NB4 (cell line): ENCODE measurements at regions not wholly inside any gene's neighbourhood (a gene's known extent, or its start where the extent isn't known, plus 50 kb on each side); places are given as distances from the start of the nearest gene placed in this dataset.

Source experiments
- DNase-seq: peaks from one replicate; pipeline ENCODE4 v3.0.0; 2010; ENCODE audit warnings: low read depth
- H3K4me3 ChIP-seq: one replicate; pipeline ENCODE4 v1.5.1; 2011; ENCODE audit warnings: mild to moderate bottlenecking, low read depth, low read length, moderate library complexity
- MYC ChIP-seq: IDR thresholded peaks from 2 replicates; pipeline ENCODE4 v1.6.1; 2011; ENCODE audit warnings: low read depth, low read length
- POLR2A ChIP-seq: IDR thresholded peaks from 2 replicates; pipeline ENCODE4 v1.6.1; 2011; ENCODE audit warnings: mild to moderate bottlenecking; ENCODE audit not compliant: insufficient read length; ENCODE audit errors: extremely low read depth
- TF ChIP-seq, protein P1 (sequence below): IDR thresholded peaks from 2 replicates; pipeline ENCODE4 v1.6.1; 2011; ENCODE audit warnings: low read depth, low read length
- TF ChIP-seq, protein P2 (sequence below): IDR thresholded peaks from one replicate; pipeline ENCODE4 v1.5.1; 2012; ENCODE audit warnings: low read depth, low read length

DNA sequence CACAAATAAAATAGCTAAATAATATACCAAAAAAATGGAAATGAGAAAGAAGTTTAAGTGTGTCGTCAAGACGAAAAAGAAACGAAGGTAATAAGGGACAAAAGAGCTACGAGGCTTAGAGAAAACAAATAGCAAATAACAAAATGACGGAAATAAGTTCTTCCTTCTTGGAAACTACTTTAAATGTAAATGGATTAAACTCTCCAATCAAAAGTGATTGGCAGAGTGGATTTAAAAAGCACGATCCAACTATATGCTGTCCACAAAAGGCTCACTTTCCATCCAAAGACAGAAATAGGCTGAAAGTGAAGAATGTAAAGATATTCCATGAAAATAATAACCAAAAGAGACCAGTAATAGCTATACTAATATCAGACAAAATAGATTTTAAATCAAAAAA is 82.4 kb downstream of the DIO3 start:
- H3K4me3 ChIP-seq = no peak overlapping the region
- TF ChIP-seq MYC (no peak), POLR2A (no peak)
- TF ChIP-seq, protein P1, sequence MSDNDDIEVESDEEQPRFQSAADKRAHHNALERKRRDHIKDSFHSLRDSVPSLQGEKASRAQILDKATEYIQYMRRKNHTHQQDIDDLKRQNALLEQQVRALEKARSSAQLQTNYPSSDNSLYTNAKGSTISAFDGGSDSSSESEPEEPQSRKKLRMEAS = no peak
- TF ChIP-seq, protein P2, sequence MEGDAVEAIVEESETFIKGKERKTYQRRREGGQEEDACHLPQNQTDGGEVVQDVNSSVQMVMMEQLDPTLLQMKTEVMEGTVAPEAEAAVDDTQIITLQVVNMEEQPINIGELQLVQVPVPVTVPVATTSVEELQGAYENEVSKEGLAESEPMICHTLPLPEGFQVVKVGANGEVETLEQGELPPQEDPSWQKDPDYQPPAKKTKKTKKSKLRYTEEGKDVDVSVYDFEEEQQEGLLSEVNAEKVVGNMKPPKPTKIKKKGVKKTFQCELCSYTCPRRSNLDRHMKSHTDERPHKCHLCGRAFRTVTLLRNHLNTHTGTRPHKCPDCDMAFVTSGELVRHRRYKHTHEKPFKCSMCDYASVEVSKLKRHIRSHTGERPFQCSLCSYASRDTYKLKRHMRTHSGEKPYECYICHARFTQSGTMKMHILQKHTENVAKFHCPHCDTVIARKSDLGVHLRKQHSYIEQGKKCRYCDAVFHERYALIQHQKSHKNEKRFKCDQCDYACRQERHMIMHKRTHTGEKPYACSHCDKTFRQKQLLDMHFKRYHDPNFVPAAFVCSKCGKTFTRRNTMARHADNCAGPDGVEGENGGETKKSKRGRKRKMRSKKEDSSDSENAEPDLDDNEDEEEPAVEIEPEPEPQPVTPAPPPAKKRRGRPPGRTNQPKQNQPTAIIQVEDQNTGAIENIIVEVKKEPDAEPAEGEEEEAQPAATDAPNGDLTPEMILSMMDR = no peak
- DNase-seq = no peak

DNA sequence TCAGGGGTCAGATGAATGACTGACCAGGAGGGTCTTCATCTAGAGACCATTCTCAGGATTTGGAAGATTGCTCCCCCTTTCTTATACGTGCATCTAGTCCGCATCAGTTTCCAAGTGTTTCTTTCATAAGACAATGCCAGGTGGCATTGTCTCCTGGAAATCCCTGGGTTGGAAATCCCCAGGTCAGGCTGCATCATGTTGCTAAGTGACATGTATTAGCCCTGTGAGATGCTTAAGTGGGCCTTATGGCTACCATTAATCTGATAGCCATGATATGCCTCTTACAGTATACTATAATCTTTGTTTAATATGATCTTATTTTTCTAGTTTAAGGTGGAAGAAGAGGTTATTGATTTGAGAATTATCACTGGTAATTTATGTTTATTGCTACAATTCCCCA is 92.8 kb downstream of the DIO3 start:
- H3K4me3 ChIP-seq = no peak overlapping the region
- DNase-seq = no peak
- TF ChIP-seq, protein P1 = no peak
- TF ChIP-seq MYC = no peak

DNA sequence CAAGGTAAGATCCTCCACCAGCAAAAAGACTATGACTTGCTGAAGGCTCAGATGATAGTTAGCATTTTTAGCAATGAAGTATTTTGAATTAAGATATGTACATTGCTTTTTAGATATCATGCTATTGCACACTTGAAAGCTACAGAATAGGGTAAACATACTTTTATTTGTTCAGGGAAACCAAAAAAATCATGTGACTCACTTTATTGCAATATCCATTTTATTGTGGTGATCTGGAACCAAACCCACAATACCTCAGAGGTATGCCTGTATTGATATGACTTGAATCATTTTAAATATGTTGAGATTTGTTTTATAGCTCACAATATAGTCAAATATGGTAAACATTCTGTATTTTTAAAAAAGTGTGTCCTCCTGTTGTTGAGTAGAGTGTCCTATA is 96.1 kb downstream of the DIO3 start:
- no peak overlapping the region for H3K4me3 ChIP-seq
- DNase-seq = no peak
- TF ChIP-seq, protein P1 = no peak
- TF ChIP-seq, protein P2 = no peak
- TF ChIP-seq MYC = no peak
- TF ChIP-seq POLR2A = no peak

DNA sequence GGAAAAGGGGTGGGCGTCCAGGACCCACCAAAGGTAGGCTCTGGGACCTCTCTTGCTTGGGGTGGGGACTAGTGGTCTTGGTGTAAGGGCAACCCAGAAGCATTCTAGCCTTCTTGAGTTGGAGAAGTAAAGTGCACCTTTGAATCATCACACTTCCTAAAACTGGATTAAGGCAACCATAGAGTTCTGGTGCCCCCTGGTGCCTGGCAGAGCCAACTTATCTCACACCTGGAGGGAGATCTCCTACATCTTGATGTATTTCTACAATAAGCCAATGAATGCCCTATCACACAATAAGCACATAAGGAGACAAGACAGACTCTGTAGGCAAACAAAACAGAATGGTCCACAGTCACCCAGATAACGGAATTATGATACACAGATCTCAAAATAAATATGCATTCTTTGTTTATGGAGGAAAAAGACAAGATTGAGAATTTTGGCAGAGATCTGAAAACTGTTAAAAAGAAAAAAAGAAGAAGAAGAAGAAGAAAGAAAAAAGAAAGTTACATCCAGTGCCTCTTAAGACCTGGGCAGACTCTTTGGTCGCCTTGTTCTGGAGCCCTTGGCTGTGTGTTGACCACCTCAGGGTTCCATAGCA is 95.9 kb upstream of the PPP2R5C start:
- no peak for TF ChIP-seq POLR2A
- TF ChIP-seq, protein P2 = peak; percentile 74
- no peak for TF ChIP-seq MYC
- TF ChIP-seq, protein P1 = no peak
- DNase-seq = peak; percentile 67
- no peak overlapping the region for H3K4me3 ChIP-seq

DNA sequence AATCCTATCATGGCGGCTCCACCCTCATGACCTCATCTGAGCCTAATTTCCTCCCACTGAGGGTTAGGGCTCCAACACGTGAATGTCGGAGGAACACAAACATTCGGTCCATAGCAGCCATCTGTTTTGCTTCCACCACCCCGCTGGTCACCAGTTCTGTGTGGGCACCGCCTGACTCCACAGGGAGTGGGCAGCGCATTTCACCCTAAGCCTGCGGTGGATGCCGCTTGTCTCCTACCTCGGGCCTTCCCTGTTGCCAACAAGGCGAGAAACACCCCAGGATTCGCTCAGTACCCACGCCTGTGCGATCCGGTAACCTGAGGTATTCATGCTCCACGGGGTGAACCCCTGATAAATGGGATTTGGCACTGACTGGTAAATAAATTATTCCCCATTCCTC is 95.2 kb upstream of the PPP2R5C start:
- no peak for DNase-seq
- TF ChIP-seq MYC (no peak), POLR2A (no peak)
- TF ChIP-seq, protein P1 = no peak
- TF ChIP-seq, protein P2 = no peak
- H3K4me3 ChIP-seq = no peak overlapping the region

DNA sequence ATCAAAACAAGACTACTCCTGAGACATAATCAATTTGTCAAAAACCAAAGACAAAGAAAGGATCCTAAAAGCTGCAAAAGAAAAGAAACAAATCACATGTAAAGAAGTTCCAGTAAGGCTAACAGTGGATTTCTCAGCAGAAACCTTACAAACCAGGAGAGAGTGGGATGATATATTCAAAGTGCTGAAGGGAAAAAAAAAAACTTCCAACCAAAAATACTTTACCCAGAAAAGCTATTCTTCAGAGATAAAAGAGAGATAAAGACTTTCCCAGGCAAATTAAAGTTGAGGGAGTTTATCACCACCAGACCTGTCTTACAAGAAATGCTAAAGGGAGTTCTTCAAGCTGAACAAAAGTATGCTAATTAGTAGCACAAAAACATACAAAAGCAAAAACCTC is 91.9 kb upstream of the PPP2R5C start:
- no peak for DNase-seq
- TF ChIP-seq, protein P2 = no peak
- TF ChIP-seq MYC (no peak), POLR2A (no peak)
- TF ChIP-seq, protein P1 = no peak
- no peak overlapping the region for H3K4me3 ChIP-seq
